ENCODE measurements at regions not wholly inside any gene's neighbourhood (a gene's known extent, or its start where the extent isn't known, plus 50 kb on each side); places are given as distances from the start of the nearest gene placed in this dataset.

GRCh38 chr2:17184512-17184911 lies 333.7 kb downstream of the RAD51AP2 start:
- Histone ChIP-seq H3K27ac (ENCODE audit: low read length) (no peak overlapping the region), H3K9me3 (ENCODE audit: control insufficient read depth, insufficient read depth, low read depth, low read length) (no peaks in the 10 kb centered on the region), H3K4me3 (ENCODE audit: low read depth in 2 of 2, low read length in 2 of 2) (no peak overlapping the region), H3K4me1 (ENCODE audit: control insufficient read depth, insufficient read depth, low read length) (no peaks in the 10 kb centered on the region), H3K27me3 (ENCODE audit: control insufficient read depth, insufficient read depth, low read length) (no peaks in the 10 kb centered on the region), H3K36me3 (ENCODE audit: control insufficient read depth, insufficient read depth, low read length) (no peaks in the 10 kb centered on the region)
- in situ Hi-C loops (cut with HindIII; ENCODE audit: low pct_unique_long_range_greater_than_20kb, low sequenced_read_pairs): no loop called here
- TF ChIP-seq CTCF (IDR thresholded peaks at IDR 0.05) (no peak), TCF7L2 (IDR thresholded peaks at IDR 0.05; ENCODE audit: low read depth, low read length) (no peak), SIN3A (IDR thresholded peaks at IDR 0.05; ENCODE audit: borderline replicate concordance, insufficient read depth, low read depth, low read length) (no peak), POLR2AphosphoS5 (IDR thresholded peaks at IDR 0.05; ENCODE audit: low read depth, low read length) (no peak), REST (IDR thresholded peaks at IDR 0.05; ENCODE audit: insufficient read depth in 1 of 2, low read depth in 2 of 2, low read length in 1 of 2) (no peak)
- DNase-seq (ENCODE audit: low read depth, low spot score): no peak
- intact Hi-C loops (cut with micrococcal nuclease; ENCODE audit: unreplicated experiment): no loop called here
- no TSS peak for BruUV-seq (replicated peaks)
- ChIA-PET CTCF (no interaction called here), POLR2A (no interaction called here)
- no peak for ATAC-seq

- Histone ChIP-seq H3K27me3 (ENCODE audit: control insufficient read depth, insufficient read depth, low read length) (no peaks in the 10 kb centered on the region), H3K4me1 (ENCODE audit: control insufficient read depth, insufficient read depth, low read length) (no peaks in the 10 kb centered on the region), H3K27ac (ENCODE audit: low read length) (no peak overlapping the region), H3K36me3 (ENCODE audit: control insufficient read depth, insufficient read depth, low read length) (no peaks in the 10 kb centered on the region), H3K9me3 (ENCODE audit: control insufficient read depth, insufficient read depth, low read depth, low read length) (no peaks in the 10 kb centered on the region), H3K4me3 (ENCODE audit: low read depth in 2 of 2, low read length in 2 of 2) (no peak overlapping the region)
- CTCF ChIA-PET: no interaction called here
- POLR2A ChIA-PET: no interaction called here
- ATAC-seq: no peak
- in situ Hi-C loops (cut with HindIII; ENCODE audit: low pct_unique_long_range_greater_than_20kb, low sequenced_read_pairs): no loop called here
- intact Hi-C loops (cut with micrococcal nuclease; ENCODE audit: unreplicated experiment): no loop called here
- no peak for DNase-seq (ENCODE audit: low read depth, low spot score)
- TF ChIP-seq REST (IDR thresholded peaks at IDR 0.05; ENCODE audit: insufficient read depth in 1 of 2, low read depth in 2 of 2, low read length in 1 of 2) (no peak), POLR2AphosphoS5 (IDR thresholded peaks at IDR 0.05; ENCODE audit: low read depth, low read length) (no peak), CTCF (IDR thresholded peaks at IDR 0.05) (no peak), TCF7L2 (IDR thresholded peaks at IDR 0.05; ENCODE audit: low read depth, low read length) (no peak), SIN3A (IDR thresholded peaks at IDR 0.05; ENCODE audit: borderline replicate concordance, insufficient read depth, low read depth, low read length) (no peak)
- BruUV-seq (replicated peaks): no TSS peak
Observed at GRCh38 chr2:17182399-17182798, 335.8 kb downstream of the RAD51AP2 start.

Data from Panc1 (cell line).